H1 (cell line): ENCODE measurements at regions not wholly inside any gene's neighbourhood (a gene's known extent, or its start where the extent isn't known, plus 50 kb on each side); places are given as distances from the start of the nearest gene placed in this dataset.

Experiments used
- HDAC2 ChIP-seq, 2 experiments: fragments of 300-600 bp in 1 of 2; sonication (generic) in 1 of 2; IDR thresholded peaks; 2 replicates each; pipeline ENCODE4 v1.6.1; 2011 to 2012; ENCODE audit warnings: low read depth in 2 of 2, low read length in 2 of 2, mild to moderate bottlenecking in 2 of 2, moderate library complexity in 2 of 2, borderline replicate concordance in 1 of 2, inconsistent platforms in 1 of 2
- TF ChIP-seq, protein P1 (sequence below): fragments of 300-600 bp; sonication (generic); IDR thresholded peaks from 2 replicates; pipeline ENCODE4 v1.7.1; 2012; ENCODE audit warnings: low read length, moderate library complexity, mild to moderate bottlenecking, inconsistent platforms; ENCODE audit not compliant: insufficient replicate concordance

DNA sequence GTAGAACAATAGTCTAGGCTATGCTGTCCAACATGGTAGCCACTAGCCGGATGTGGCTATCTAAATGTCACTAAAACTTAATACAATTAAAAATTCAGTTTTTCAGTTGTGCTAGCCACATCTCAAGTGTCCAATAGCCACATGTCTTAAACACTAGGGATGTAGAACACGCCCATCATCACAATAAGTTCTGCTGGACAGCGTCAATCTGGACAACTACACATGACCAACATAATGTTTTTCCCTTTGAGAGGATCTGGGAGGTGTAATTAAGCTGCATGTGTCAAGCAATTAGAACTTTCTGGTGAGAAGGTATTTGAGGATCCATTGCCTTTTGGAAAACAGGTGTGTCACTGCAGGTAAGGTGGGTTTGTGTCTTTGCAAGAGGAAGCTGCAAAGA, 424.6 kb upstream of the WWC1 start (continued):
- TF ChIP-seq, protein P1, sequence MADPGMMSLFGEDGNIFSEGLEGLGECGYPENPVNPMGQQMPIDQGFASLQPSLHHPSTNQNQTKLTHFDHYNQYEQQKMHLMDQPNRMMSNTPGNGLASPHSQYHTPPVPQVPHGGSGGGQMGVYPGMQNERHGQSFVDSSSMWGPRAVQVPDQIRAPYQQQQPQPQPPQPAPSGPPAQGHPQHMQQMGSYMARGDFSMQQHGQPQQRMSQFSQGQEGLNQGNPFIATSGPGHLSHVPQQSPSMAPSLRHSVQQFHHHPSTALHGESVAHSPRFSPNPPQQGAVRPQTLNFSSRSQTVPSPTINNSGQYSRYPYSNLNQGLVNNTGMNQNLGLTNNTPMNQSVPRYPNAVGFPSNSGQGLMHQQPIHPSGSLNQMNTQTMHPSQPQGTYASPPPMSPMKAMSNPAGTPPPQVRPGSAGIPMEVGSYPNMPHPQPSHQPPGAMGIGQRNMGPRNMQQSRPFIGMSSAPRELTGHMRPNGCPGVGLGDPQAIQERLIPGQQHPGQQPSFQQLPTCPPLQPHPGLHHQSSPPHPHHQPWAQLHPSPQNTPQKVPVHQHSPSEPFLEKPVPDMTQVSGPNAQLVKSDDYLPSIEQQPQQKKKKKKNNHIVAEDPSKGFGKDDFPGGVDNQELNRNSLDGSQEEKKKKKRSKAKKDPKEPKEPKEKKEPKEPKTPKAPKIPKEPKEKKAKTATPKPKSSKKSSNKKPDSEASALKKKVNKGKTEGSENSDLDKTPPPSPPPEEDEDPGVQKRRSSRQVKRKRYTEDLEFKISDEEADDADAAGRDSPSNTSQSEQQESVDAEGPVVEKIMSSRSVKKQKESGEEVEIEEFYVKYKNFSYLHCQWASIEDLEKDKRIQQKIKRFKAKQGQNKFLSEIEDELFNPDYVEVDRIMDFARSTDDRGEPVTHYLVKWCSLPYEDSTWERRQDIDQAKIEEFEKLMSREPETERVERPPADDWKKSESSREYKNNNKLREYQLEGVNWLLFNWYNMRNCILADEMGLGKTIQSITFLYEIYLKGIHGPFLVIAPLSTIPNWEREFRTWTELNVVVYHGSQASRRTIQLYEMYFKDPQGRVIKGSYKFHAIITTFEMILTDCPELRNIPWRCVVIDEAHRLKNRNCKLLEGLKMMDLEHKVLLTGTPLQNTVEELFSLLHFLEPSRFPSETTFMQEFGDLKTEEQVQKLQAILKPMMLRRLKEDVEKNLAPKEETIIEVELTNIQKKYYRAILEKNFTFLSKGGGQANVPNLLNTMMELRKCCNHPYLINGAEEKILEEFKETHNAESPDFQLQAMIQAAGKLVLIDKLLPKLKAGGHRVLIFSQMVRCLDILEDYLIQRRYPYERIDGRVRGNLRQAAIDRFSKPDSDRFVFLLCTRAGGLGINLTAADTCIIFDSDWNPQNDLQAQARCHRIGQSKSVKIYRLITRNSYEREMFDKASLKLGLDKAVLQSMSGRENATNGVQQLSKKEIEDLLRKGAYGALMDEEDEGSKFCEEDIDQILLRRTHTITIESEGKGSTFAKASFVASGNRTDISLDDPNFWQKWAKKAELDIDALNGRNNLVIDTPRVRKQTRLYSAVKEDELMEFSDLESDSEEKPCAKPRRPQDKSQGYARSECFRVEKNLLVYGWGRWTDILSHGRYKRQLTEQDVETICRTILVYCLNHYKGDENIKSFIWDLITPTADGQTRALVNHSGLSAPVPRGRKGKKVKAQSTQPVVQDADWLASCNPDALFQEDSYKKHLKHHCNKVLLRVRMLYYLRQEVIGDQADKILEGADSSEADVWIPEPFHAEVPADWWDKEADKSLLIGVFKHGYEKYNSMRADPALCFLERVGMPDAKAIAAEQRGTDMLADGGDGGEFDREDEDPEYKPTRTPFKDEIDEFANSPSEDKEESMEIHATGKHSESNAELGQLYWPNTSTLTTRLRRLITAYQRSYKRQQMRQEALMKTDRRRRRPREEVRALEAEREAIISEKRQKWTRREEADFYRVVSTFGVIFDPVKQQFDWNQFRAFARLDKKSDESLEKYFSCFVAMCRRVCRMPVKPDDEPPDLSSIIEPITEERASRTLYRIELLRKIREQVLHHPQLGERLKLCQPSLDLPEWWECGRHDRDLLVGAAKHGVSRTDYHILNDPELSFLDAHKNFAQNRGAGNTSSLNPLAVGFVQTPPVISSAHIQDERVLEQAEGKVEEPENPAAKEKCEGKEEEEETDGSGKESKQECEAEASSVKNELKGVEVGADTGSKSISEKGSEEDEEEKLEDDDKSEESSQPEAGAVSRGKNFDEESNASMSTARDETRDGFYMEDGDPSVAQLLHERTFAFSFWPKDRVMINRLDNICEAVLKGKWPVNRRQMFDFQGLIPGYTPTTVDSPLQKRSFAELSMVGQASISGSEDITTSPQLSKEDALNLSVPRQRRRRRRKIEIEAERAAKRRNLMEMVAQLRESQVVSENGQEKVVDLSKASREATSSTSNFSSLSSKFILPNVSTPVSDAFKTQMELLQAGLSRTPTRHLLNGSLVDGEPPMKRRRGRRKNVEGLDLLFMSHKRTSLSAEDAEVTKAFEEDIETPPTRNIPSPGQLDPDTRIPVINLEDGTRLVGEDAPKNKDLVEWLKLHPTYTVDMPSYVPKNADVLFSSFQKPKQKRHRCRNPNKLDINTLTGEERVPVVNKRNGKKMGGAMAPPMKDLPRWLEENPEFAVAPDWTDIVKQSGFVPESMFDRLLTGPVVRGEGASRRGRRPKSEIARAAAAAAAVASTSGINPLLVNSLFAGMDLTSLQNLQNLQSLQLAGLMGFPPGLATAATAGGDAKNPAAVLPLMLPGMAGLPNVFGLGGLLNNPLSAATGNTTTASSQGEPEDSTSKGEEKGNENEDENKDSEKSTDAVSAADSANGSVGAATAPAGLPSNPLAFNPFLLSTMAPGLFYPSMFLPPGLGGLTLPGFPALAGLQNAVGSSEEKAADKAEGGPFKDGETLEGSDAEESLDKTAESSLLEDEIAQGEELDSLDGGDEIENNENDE = no peak
- TF ChIP-seq HDAC2 (IDR thresholded peaks at IDR 0.05; ENCODE audit: borderline replicate concordance in 1 of 2, low read depth in 2 of 2, low read length in 2 of 2) = no peak
- TF ChIP-seq, all 59 proteins: peak for 0
